IMR-90 (cell line): ENCODE measurements at regions not wholly inside any gene's neighbourhood (a gene's known extent, or its start where the extent isn't known, plus 50 kb on each side); places are given as distances from the start of the nearest gene placed in this dataset.

ENCODE experiments used
- ATAC-seq: fragments of 200-7000 bp; cut with Tn5 transposase; 2 replicates; pipeline ENCODE4 v1.9.1; 2020; ENCODE audit warnings: low read depth, mild to moderate bottlenecking, moderate library complexity
- BruUV-seq: library from RNA; stranded (reverse); fragments of 400-500 nt; replicated peaks from 2 replicates; lab custom pipeline; 2021; lab: Mats Ljungman, UMichigan
- CTCF ChIA-PET: fragments of 300-600 bp; formaldehyde crosslinking; extraction: SDS; loops from one replicate; lab custom pipeline; 2021; ENCODE audit warnings: antibody characterized with exemption; lab: Yijun Ruan, JAX
- POLR2A ChIA-PET: fragments of 300-600 bp; sonication (Branson Sonifier 250); formaldehyde crosslinking; loops from one replicate; lab custom pipeline; 2022; ENCODE audit warnings: antibody characterized with exemption; ENCODE audit not compliant: unreplicated experiment; lab: Charles Lee
- DNase-seq: peaks from one replicate; pipeline ENCODE4 v3.0.0; 2013
- H2AFZ ChIP-seq: replicated peaks from 2 replicates; pipeline ENCODE3; 2013; ENCODE audit warnings: low read length, mild to moderate bottlenecking; ENCODE audit not compliant: poor library complexity
- H2AK5ac ChIP-seq: 2 replicates; pipeline ENCODE4 v1.6.1; 2013; ENCODE audit warnings: low read depth, low read length, inconsistent platforms
- H2AK9ac ChIP-seq: replicated peaks from 2 replicates; pipeline ENCODE3; 2013; ENCODE audit warnings: mild to moderate bottlenecking, low read depth, low read length, moderate library complexity; ENCODE audit not compliant: poor library complexity
- H2BK120ac ChIP-seq: 2 replicates; pipeline ENCODE4 v1.6.1; 2013; ENCODE audit warnings: low read depth, low read length, inconsistent platforms
- H2BK15ac ChIP-seq: 3 replicates; pipeline ENCODE4 v1.6.1; 2013; ENCODE audit warnings: low read depth, low read length, inconsistent platforms
- H2BK20ac ChIP-seq: 2 replicates; pipeline ENCODE4 v1.6.1; 2013; ENCODE audit warnings: low read depth, mild to moderate bottlenecking, inconsistent platforms, low read length, moderate library complexity
- H2BK5ac ChIP-seq: 2 replicates; pipeline ENCODE4 v1.6.1; 2013; ENCODE audit warnings: mild to moderate bottlenecking, low read depth, low read length, inconsistent platforms; ENCODE audit not compliant: poor library complexity, severe bottlenecking
- H3K14ac ChIP-seq: replicated peaks from 2 replicates; pipeline ENCODE4 v1.6.1; 2013; ENCODE audit warnings: low read depth, low read length, inconsistent platforms
- H3K18ac ChIP-seq: 2 replicates; pipeline ENCODE4 v1.6.1; 2013; ENCODE audit warnings: low read depth, low read length, control low read depth
- H3K23ac ChIP-seq: 2 replicates; pipeline ENCODE4 v1.6.1; 2013; ENCODE audit warnings: low read depth, low read length, inconsistent platforms
- H3K27ac ChIP-seq: 2 replicates; pipeline ENCODE4 v1.5.1; 2013; ENCODE audit warnings: mild to moderate bottlenecking, control low read depth, low read length; ENCODE audit not compliant: insufficient read depth
- H3K27me3 ChIP-seq: 2 replicates; pipeline ENCODE4 v1.6.1; 2013; ENCODE audit warnings: low read length; ENCODE audit not compliant: control insufficient read depth, insufficient read depth
- H3K36me3 ChIP-seq: 2 replicates; pipeline ENCODE4 v1.6.1; 2013; ENCODE audit warnings: low read length, mixed read lengths; ENCODE audit not compliant: control insufficient read depth, insufficient read depth
- H3K4ac ChIP-seq: 2 replicates; pipeline ENCODE4 v1.6.1; 2013; ENCODE audit warnings: low read depth, low read length, inconsistent platforms
- H3K4me1 ChIP-seq: 2 replicates; pipeline ENCODE4 v1.6.1; 2013; ENCODE audit warnings: low read length, mixed read lengths; ENCODE audit not compliant: control insufficient read depth, insufficient read depth
- H3K4me2 ChIP-seq: 2 replicates; pipeline ENCODE4 v1.6.1; 2013; ENCODE audit warnings: low read depth, mild to moderate bottlenecking, control low read depth, low read length, moderate library complexity
- H3K4me3 ChIP-seq: 2 replicates; pipeline ENCODE4 v1.5.1; 2013; ENCODE audit warnings: low read depth, mild to moderate bottlenecking, control low read depth, low read length, moderate library complexity; ENCODE audit not compliant: insufficient read depth
- H3K56ac ChIP-seq: 2 replicates; pipeline ENCODE4 v1.6.1; 2013; ENCODE audit warnings: low read length, inconsistent platforms; ENCODE audit not compliant: insufficient read depth; ENCODE audit errors: extremely low read depth
- H3K79me1 ChIP-seq, 2 experiments: 2 replicates each; pipeline ENCODE4 v1.6.1; 2013; ENCODE audit warnings: low read length in 2 of 2, inconsistent platforms in 1 of 2, low read depth in 1 of 2
- H3K9ac ChIP-seq: 2 replicates; pipeline ENCODE4 v1.6.1; 2013; ENCODE audit warnings: low read depth, low read length, control low read depth
- H3K9me1 ChIP-seq: 2 replicates; pipeline ENCODE4 v1.6.1; 2013; ENCODE audit warnings: low read length, inconsistent platforms; ENCODE audit not compliant: insufficient read depth
- H3K9me3 ChIP-seq: 2 replicates; pipeline ENCODE4 v1.6.1; 2013; ENCODE audit warnings: low read length; ENCODE audit not compliant: control insufficient read depth, insufficient read depth
- H4K20me1 ChIP-seq: 2 replicates; pipeline ENCODE4 v1.6.1; 2013; ENCODE audit warnings: low read length, inconsistent platforms; ENCODE audit not compliant: insufficient read depth
- H4K5ac ChIP-seq: 2 replicates; pipeline ENCODE4 v1.6.1; 2013; ENCODE audit warnings: mild to moderate bottlenecking, low read depth, low read length, control low read depth
- H4K8ac ChIP-seq, 2 experiments: 2 replicates each; pipeline ENCODE4 v1.6.1; 2013; ENCODE audit warnings: low read depth in 2 of 2, low read length in 2 of 2, control low read depth in 1 of 2, inconsistent platforms in 1 of 2
- H4K91ac ChIP-seq: 2 replicates; pipeline ENCODE4 v1.6.1; 2013; ENCODE audit warnings: low read depth, low read length, inconsistent platforms; ENCODE audit not compliant: insufficient read depth
- BHLHE40 ChIP-seq: fragments of 150-350 bp; IDR thresholded peaks from 2 replicates; pipeline ENCODE4 v1.6.1; 2016; ENCODE audit warnings: mild to moderate bottlenecking, low read depth, low read length
- ELK1 ChIP-seq: fragments of 150-350 bp; IDR thresholded peaks from 2 replicates; pipeline ENCODE4 v1.6.1; 2016; ENCODE audit warnings: low read depth, mild to moderate bottlenecking, low read length, moderate library complexity, borderline replicate concordance
- MAFK ChIP-seq: IDR thresholded peaks from 2 replicates; pipeline ENCODE4 v1.6.1; 2012; ENCODE audit warnings: low read depth, low read length, improper control_type of control experiment
- WGBS, 2 experiments: methylation state at CpG; one replicate each; pipeline versions ENCODE4 v1.1.5 to v1.1.7; 2013; ENCODE audit warnings: missing lambda C conversion rate in 2 of 2; ENCODE audit not compliant: insufficient read length in 1 of 2; ENCODE audit errors: extremely low coverage in 2 of 2; 5-methylcytosine and 5-hydroxymethylcytosine counted together
- dilution Hi-C: fragments of 300-500 bp; cut with HindIII; formaldehyde crosslinking; loops from one replicate; pipeline ENCODE4 v1.14.3; 2018; ENCODE audit warnings: low sequenced_read_pairs; ENCODE audit not compliant: unreplicated experiment
- in situ Hi-C: fragments of 300-500 bp; cut with MboI; formaldehyde crosslinking; loops from 3 replicates; pipeline ENCODE4 v1.14.3; 2019; ENCODE audit warnings: low sequenced_read_pairs, inconsistent platforms, mixed read lengths
- intact Hi-C: fragments of 100-400 bp; cut with micrococcal nuclease; formaldehyde crosslinking; loops from 2 replicates; pipeline ENCODE4 v1.10.0; 2022
- TF ChIP-seq, protein P1 (sequence below): conservative IDR thresholded peaks from 2 replicates; pipeline ENCODE4 v1.5.1; 2012; ENCODE audit warnings: mild to moderate bottlenecking, low read depth, low read length, improper control_type of control experiment

DNA sequence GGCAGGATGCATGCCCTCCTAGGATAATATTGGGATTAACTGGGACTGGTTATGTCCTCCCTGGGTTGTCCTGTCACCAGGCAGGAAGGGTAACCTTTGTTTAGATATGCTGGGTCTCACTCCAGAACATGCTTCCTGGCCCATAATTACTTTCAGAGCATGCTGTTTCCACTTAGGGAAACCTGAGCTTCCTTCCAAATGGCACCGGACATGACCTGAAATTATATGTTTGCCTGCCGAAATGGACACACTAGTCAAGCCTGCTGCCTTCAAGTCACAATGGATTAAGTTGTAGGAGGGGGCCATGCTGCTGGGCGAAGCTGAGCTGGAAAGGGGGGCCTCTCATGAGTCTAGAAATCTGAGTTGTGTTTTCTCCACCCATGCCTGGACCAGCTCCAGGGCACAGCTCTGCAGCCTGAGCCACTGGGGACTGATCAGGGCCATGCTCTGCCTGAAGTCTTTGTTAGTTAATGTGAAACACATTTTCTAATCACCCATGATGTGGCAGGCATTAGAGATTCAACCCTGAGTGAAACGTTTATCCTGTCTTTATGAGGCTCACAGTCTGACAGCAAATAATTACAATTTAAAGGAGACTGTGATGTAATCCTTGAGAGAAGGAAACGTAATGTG is 273.3 kb downstream of the TNS1 start:
- Histone ChIP-seq H3K27me3 (no peaks in the 10 kb centered on the region), H3K36me3 (0 out of 2 replicates have a peak, but pooled peaks cover 1% of the 10 kb centered on the region), H3K4me1 (peaks cover 16% of the 10 kb centered on the region), H2BK20ac (no peak overlapping the region), H3K27ac (no peak overlapping the region; the same call in 1 of the 2 replicates), H2BK15ac (no peak overlapping the region), H3K9ac (no peak overlapping the region), H3K4me3 (no peak overlapping the region), H3K18ac (no peak overlapping the region), H3K14ac (no peak overlapping the region), H4K91ac (no peak overlapping the region), H3K23ac (no peak overlapping the region), H4K8ac (no peak overlapping the region), H3K56ac (no peak overlapping the region), H2AFZ (peak overlapping the region; percentile 14), H4K5ac (no peak overlapping the region), H2AK9ac (no peak overlapping the region), H3K9me3 (no peaks in the 10 kb centered on the region), H3K9me1 (peaks cover 8% of the 10 kb centered on the region; the same call in 1 of the 2 replicates), H4K20me1 (no peaks in the 10 kb centered on the region), H2BK120ac (no peak overlapping the region), H2AK5ac (no peak overlapping the region), H2BK5ac (no peak overlapping the region), H3K79me1 (no peaks in the 10 kb centered on the region), H3K4me2 (no peak overlapping the region), H3K4ac (0 out of 2 replicates have a peak overlapping the region, but pooled peaks have one; percentile 4)
- intact Hi-C loops, result no loop called here
- POLR2A ChIA-PET, result no interaction called here
- in situ Hi-C loops, result no loop called here
- no CpG with 5 or more reads among the region's 5 CpGs for WGBS, 2 experiments
- CTCF ChIA-PET, result interaction anchor here (1.1 kb wide), 1 partner anchor 27 kb away, joined by 3 read pairs; no protein-coding TSS in a partner anchor
- BruUV-seq, result no TSS peak
- TF ChIP-seq MAFK, result no peak
- no peak for TF ChIP-seq ELK1
- no peak for TF ChIP-seq BHLHE40
- TF ChIP-seq, protein P1, sequence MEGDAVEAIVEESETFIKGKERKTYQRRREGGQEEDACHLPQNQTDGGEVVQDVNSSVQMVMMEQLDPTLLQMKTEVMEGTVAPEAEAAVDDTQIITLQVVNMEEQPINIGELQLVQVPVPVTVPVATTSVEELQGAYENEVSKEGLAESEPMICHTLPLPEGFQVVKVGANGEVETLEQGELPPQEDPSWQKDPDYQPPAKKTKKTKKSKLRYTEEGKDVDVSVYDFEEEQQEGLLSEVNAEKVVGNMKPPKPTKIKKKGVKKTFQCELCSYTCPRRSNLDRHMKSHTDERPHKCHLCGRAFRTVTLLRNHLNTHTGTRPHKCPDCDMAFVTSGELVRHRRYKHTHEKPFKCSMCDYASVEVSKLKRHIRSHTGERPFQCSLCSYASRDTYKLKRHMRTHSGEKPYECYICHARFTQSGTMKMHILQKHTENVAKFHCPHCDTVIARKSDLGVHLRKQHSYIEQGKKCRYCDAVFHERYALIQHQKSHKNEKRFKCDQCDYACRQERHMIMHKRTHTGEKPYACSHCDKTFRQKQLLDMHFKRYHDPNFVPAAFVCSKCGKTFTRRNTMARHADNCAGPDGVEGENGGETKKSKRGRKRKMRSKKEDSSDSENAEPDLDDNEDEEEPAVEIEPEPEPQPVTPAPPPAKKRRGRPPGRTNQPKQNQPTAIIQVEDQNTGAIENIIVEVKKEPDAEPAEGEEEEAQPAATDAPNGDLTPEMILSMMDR, result no peak
- ATAC-seq (peak; percentile 46), DNase-seq (peak; percentile 13)
- dilution Hi-C loops, result no loop called here
